HCT116 (cell line): ENCODE measurements at regions not wholly inside any gene's neighbourhood (a gene's known extent, or its start where the extent isn't known, plus 50 kb on each side); places are given as distances from the start of the nearest gene placed in this dataset.

Source experiments
- EGR1 ChIP-seq: IDR thresholded peaks from 2 replicates; pipeline ENCODE4 v1.6.1; 2012; ENCODE audit warnings: low read depth
- EZH2phosphoT487 ChIP-seq: fragments of 200-600 bp; IDR thresholded peaks from 2 replicates; pipeline ENCODE4 v1.6.1; 2018; ENCODE audit warnings: antibody characterized with exemption, borderline replicate concordance
- FOSL1 ChIP-seq: IDR thresholded peaks from 2 replicates; pipeline ENCODE4 v1.6.1; 2012; ENCODE audit warnings: low read depth
- JUND ChIP-seq: IDR thresholded peaks from 2 replicates; pipeline ENCODE4 v1.6.1; 2012
- POLR2A ChIP-seq: IDR thresholded peaks from 2 replicates; pipeline ENCODE4 v1.7.0; 2011; ENCODE audit warnings: borderline replicate concordance; ENCODE audit not compliant: insufficient read depth, insufficient read length; ENCODE audit errors: extremely low read depth
- POLR2AphosphoS5 ChIP-seq: IDR thresholded peaks from 2 replicates; pipeline ENCODE4 v1.6.1; 2011; ENCODE audit warnings: mild to moderate bottlenecking, low read depth, low read length, moderate library complexity
- SP1 ChIP-seq: IDR thresholded peaks from 2 replicates; pipeline ENCODE4 v1.6.1; 2012; ENCODE audit warnings: low read depth
- SRF ChIP-seq: IDR thresholded peaks from 2 replicates; pipeline ENCODE4 v1.6.1; 2012; ENCODE audit warnings: low read depth
- ZFX ChIP-seq: fragments of 450-650 bp; IDR thresholded peaks from 2 replicates; pipeline ENCODE4 v1.6.1; 2017
- TF ChIP-seq, protein P1 (sequence below): IDR thresholded peaks from 2 replicates; pipeline ENCODE4 v1.6.1; 2012; ENCODE audit warnings: low read depth
- TF ChIP-seq, protein P2 (sequence below), 3 experiments: fragments of 200-600 bp in 1 of 3; sonication (generic) in 1 of 3; IDR thresholded peaks in 2 of 3; conservative IDR thresholded peaks in 1 of 3; 2 replicates each; pipeline ENCODE4 v1.5.1; 2012 to 2017; ENCODE audit warnings: low read depth in 2 of 3, low read length in 2 of 3, antibody characterized with exemption in 1 of 3, borderline replicate concordance in 1 of 3, control low read depth in 1 of 3, mild to moderate bottlenecking in 1 of 3, mixed read lengths in 1 of 3, mixed run types in 1 of 3, moderate library complexity in 1 of 3; ENCODE audit not compliant: insufficient read depth in 1 of 3
- TF ChIP-seq, protein P3 (sequence below): IDR thresholded peaks from 2 replicates; pipeline ENCODE4 v1.6.1; 2012
- TF ChIP-seq, protein P4 (sequence below): IDR thresholded peaks from 2 replicates; pipeline ENCODE4 v1.6.1; 2012

DNA sequence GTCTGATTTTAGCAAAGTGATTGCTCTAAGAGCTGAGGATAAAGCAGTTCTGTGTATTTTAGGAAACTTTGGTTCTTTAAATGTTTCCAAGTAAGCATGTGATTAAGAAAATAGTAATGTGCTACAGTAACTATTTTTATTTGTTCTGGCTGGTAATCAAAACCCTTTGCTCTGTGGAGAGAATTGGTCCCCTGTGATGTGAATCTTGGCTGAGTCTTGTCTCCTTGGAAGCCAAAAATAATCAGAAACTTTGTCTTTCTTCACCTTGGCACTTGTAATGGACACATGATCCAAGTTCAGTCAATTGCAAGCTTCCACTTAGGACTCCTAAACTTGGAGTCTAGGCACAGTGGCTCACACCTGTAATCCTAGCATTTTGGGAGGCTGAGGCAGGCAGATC, 422.7 kb upstream of the CDH20 start:
- TF ChIP-seq POLR2AphosphoS5, result no peak
- TF ChIP-seq, protein P1, sequence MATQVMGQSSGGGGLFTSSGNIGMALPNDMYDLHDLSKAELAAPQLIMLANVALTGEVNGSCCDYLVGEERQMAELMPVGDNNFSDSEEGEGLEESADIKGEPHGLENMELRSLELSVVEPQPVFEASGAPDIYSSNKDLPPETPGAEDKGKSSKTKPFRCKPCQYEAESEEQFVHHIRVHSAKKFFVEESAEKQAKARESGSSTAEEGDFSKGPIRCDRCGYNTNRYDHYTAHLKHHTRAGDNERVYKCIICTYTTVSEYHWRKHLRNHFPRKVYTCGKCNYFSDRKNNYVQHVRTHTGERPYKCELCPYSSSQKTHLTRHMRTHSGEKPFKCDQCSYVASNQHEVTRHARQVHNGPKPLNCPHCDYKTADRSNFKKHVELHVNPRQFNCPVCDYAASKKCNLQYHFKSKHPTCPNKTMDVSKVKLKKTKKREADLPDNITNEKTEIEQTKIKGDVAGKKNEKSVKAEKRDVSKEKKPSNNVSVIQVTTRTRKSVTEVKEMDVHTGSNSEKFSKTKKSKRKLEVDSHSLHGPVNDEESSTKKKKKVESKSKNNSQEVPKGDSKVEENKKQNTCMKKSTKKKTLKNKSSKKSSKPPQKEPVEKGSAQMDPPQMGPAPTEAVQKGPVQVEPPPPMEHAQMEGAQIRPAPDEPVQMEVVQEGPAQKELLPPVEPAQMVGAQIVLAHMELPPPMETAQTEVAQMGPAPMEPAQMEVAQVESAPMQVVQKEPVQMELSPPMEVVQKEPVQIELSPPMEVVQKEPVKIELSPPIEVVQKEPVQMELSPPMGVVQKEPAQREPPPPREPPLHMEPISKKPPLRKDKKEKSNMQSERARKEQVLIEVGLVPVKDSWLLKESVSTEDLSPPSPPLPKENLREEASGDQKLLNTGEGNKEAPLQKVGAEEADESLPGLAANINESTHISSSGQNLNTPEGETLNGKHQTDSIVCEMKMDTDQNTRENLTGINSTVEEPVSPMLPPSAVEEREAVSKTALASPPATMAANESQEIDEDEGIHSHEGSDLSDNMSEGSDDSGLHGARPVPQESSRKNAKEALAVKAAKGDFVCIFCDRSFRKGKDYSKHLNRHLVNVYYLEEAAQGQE, result no peak
- TF ChIP-seq, protein P2, sequence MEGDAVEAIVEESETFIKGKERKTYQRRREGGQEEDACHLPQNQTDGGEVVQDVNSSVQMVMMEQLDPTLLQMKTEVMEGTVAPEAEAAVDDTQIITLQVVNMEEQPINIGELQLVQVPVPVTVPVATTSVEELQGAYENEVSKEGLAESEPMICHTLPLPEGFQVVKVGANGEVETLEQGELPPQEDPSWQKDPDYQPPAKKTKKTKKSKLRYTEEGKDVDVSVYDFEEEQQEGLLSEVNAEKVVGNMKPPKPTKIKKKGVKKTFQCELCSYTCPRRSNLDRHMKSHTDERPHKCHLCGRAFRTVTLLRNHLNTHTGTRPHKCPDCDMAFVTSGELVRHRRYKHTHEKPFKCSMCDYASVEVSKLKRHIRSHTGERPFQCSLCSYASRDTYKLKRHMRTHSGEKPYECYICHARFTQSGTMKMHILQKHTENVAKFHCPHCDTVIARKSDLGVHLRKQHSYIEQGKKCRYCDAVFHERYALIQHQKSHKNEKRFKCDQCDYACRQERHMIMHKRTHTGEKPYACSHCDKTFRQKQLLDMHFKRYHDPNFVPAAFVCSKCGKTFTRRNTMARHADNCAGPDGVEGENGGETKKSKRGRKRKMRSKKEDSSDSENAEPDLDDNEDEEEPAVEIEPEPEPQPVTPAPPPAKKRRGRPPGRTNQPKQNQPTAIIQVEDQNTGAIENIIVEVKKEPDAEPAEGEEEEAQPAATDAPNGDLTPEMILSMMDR (IDR thresholded peaks at IDR 0.05 in 2 of 3, conservative IDR thresholded peaks at IDR 0.05 in 1 of 3; ENCODE audit: borderline replicate concordance in 1 of 3, insufficient read depth in 1 of 3, low read depth in 2 of 3, low read length in 2 of 3), result no peak
- TF ChIP-seq, protein P3, sequence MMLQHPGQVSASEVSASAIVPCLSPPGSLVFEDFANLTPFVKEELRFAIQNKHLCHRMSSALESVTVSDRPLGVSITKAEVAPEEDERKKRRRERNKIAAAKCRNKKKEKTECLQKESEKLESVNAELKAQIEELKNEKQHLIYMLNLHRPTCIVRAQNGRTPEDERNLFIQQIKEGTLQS, result no peak
- no peak for TF ChIP-seq SP1
- TF ChIP-seq POLR2A, result no peak
- no peak for TF ChIP-seq EZH2phosphoT487
- no peak for TF ChIP-seq EGR1
- no peak for TF ChIP-seq ZFX
- no peak for TF ChIP-seq SRF
- TF ChIP-seq, protein P4, sequence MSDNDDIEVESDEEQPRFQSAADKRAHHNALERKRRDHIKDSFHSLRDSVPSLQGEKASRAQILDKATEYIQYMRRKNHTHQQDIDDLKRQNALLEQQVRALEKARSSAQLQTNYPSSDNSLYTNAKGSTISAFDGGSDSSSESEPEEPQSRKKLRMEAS, result no peak
- TF ChIP-seq FOSL1, result no peak
- no peak for TF ChIP-seq JUND
